ENCODE measurements at regions not wholly inside any gene's neighbourhood (a gene's known extent, or its start where the extent isn't known, plus 50 kb on each side); places are given as distances from the start of the nearest gene placed in this dataset.
"Not testable (repeated sequence)": the region's sequence is repeated elsewhere in the genome, so short reads cannot be mapped to it uniquely, and the experiment has no call there.

DNA sequence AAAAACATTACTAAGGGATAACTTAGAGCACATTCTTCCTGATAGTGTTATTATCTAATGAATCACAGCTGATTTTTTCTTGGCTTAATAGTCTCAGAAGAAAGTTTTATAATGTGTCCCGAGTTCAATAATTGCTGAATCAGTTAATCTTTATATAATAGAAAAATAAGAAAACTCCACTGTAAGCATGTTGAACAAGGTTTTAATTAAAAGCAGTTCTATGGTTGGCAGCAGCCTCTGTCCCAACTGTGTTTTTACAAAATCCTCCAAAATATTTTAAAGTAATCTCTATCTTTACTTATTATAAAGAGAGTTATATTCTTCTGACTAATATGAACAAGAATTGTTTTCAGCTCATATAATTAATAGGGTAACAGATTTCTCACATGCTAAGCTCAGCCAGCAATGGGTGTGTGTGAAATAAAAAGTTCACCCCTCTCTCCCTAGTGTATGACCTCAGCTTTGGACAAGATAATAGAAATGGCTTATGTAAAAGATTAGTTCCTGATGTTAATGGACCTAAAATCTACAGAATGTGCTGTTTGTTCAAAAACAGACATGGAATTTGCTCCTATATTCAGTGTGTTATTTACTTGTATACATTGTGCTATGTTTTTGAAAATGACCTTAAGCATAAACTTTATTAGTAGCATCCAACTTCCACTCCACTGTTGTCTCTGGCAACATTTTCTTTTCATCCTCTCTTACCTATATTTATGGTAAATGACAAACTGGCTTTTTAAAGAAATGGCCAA, 67.1 kb upstream of the DCN start:
- DNase-seq (ENCODE audit: low spot score), result no peak
- TF ChIP-seq CTCF (IDR thresholded peaks at IDR 0.05; ENCODE audit: extremely low read depth, missing control alignments), result no peak

DNA sequence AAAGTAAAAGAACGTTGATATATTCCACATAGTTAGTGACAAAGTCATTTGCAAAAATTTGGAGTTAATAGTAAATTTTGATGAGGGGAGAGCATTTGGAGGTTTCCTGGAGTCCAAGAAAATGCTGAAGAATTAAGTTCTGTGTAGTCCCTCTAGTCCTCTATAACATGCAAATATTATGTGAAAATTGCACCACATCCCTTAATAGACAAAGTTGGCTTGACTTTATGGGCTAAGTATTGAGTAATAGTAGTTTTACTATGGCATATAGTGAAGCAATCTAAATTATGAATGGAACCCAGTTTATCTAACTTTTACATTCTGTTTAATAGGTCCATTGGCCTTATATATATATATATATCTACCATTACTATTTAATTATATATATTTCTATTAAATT, 66.4 kb upstream of the DCN start:
- DNase-seq (ENCODE audit: low spot score), result no peak

DNA sequence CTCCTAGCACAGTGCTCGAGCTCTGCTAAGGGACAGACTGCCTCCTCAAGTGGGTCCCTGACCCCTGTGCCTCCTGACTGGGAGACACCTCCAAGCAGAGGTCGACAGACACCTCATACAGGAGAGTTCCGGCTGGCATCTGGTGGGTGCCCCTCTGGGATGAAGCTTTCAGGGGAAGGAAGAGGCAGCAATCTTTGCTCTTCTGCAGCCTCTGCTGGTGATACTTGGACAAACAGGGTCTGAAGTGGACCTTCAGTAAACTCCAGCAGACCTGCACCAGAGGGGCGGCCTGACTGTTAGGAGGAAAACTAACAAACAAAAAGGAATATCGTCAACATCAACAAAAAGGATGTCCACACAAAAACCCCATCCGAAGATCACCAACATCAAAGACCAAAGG, 60.6 kb upstream of the DCN start:
- not testable (repeated sequence) for DNase-seq (ENCODE audit: low spot score)

More for the DNA sequence above, 66.4 kb upstream of the DCN start:
- no peak for TF ChIP-seq CTCF (IDR thresholded peaks at IDR 0.05; ENCODE audit: extremely low read depth, missing control alignments)

DNA sequence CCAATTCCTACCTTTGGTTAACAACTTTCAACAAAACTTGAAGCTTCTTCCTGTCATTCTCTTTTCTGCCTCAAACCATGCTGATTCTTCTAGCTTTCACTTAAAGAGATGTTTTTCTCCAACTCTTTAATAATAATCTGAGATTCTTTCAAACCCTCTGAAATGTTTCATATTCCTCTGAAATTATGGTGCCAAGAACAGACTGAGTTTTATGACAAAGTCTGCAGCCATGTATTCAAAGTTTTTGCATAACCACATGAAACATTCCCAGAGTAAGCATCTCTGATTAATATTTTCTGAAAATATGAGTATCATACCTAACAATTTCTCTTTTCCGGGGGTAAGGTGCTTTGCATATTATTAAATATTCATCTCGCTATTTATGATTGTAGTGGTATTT, 59.1 kb upstream of the DCN start:
- DNase-seq (ENCODE audit: low spot score), result no peak

DNA sequence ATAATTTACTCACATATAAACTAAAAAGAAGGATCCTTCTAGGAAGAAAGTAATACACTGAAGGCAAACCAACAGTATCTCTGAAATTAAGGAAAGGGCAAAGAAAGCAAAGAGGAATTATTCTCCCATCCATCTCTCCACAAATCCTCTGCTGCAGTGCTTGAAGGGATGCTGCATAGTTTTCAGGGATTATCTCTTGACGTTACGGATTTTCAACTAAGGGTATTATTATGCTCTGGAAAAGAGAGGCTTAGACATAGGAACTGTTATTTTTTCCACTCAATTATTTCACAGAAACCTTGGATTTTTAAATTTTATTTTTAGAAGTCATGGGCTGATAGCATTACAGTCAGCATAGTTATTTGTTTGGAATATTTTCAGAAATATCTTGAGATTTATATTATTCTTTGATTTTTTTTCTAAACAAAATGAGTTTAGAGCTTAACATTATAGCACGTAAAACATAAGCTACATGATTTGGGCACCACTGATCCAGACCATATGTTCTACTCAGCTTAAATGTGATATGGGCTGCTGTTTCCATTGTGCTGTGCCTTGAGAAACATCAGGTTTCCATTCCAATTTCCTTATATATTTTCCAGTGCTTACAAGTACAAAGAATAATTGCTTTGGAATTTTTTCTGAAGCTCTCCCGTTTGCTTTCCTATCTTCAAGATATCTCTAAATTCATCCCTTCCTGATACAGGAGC, 57.9 kb upstream of the DCN start:
- TF ChIP-seq CTCF (IDR thresholded peaks at IDR 0.05; ENCODE audit: extremely low read depth, missing control alignments), result no peak
- DNase-seq (ENCODE audit: low spot score), result no peak

More for the DNA sequence above, 59.1 kb upstream of the DCN start:
- TF ChIP-seq CTCF (IDR thresholded peaks at IDR 0.05; ENCODE audit: extremely low read depth, missing control alignments), result no peak

DNA sequence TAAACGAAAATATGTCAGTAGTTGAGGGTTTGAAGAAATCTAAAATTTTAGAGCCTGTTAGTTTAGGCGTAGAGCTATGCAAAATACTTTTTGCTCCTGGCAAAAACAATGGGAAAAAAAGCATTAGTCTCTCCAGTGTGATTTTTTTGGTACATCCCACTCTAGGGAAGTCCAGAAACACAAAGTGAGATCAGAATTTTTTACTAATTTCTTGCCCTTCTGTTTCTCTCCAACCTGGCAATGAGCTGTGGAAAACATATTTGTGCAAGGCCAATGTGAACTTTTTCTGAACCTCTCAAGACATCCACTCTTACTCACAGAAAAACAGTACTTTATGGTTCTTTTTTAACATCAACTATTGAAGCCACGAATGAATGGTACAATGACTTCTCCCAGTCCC, 56.9 kb upstream of the DCN start:
- no peak for DNase-seq (ENCODE audit: low spot score)
- no peak for TF ChIP-seq CTCF (IDR thresholded peaks at IDR 0.05; ENCODE audit: extremely low read depth, missing control alignments)
